Heart right ventricle (tissue), 16 donors: ENCODE measurements at regions not wholly inside any gene's neighbourhood (a gene's known extent, or its start where the extent isn't known, plus 50 kb on each side); places are given as distances from the start of the nearest gene placed in this dataset.

Experiments used
- ATAC-seq, 8 donors: fragments of 200-7000 bp; cut with Tn5 transposase; one replicate each; pipeline ENCODE4 v1.9.1; 2020; ENCODE audit warnings: mild to moderate bottlenecking in 8 of 8, moderate library complexity in 8 of 8, moderate number of reproducible peaks in 1 of 8
- DNase-seq, 2 donors: peaks; one replicate each; pipeline ENCODE4 v3.0.0-alpha.2; 2020
- H3K27ac ChIP-seq, 10 donors: fragments of 200-600 bp; sonication (generic) in 2 of 10; one replicate each; pipeline versions ENCODE4 v1.5.0 to v1.8.0; 2020 to 2022; ENCODE audit warnings: mild to moderate bottlenecking in 3 of 10
- H3K27me3 ChIP-seq, 7 donors: fragments of 200-600 bp; one replicate each; pipeline ENCODE4 v1.8.0; 2021 to 2022; ENCODE audit warnings: mild to moderate bottlenecking in 2 of 7
- H3K36me3 ChIP-seq, 9 donors: fragments of 200-600 bp; sonication (generic) in 1 of 9; one replicate each; pipeline versions ENCODE4 v1.5.0 to v1.8.0; 2020 to 2022; ENCODE audit warnings: mild to moderate bottlenecking in 2 of 9
- H3K4me1 ChIP-seq, 9 donors: fragments of 200-600 bp; sonication (generic) in 1 of 9; one replicate each; pipeline versions ENCODE4 v1.5.0 to v1.8.0; 2020 to 2022; ENCODE audit warnings: mild to moderate bottlenecking in 4 of 9
- H3K4me3 ChIP-seq, 10 donors: fragments of 200-600 bp; sonication (generic) in 2 of 10; one replicate each; pipeline versions ENCODE4 v1.5.0 to v1.8.0; 2020 to 2022; ENCODE audit warnings: mild to moderate bottlenecking in 7 of 10, moderate library complexity in 2 of 10
- H3K9me3 ChIP-seq, 11 donors: fragments of 200-600 bp in 10 of 11; sonication (generic) in 2 of 11; one replicate each; pipeline versions ENCODE4 v1.5.0 to v1.8.0; 2013 to 2022; ENCODE audit warnings: mild to moderate bottlenecking in 2 of 11, control low read depth in 1 of 11, moderate library complexity in 1 of 11
- WGBS, 2 donors: extraction: QIAGEN DNeasy Blood & Tissue Kit; methylation state at CpG; one replicate each; pipeline ENCODE4 v1.1.7; 2013; ENCODE audit warnings: inconsistent platforms in 1 of 2; 5-methylcytosine and 5-hydroxymethylcytosine counted together
- intact Hi-C, 10 donors: fragments of 100-400 bp; cut with DNase I; formaldehyde crosslinking; loops; one replicate each; pipeline versions ENCODE4 v1.11.1 to v1.14.2; 2022
- TF ChIP-seq, protein P1 (sequence below), 9 donors: fragments of 200-600 bp; sonication (generic) in 2 of 9; IDR thresholded peaks; one replicate each; pipeline versions ENCODE4 v1.5.0 to v1.8.0; 2021 to 2022; ENCODE audit warnings: antibody characterized with exemption in 9 of 9, mild to moderate bottlenecking in 5 of 9, moderate library complexity in 1 of 9
- donor health status: Arrhythmogenic right ventricular cardiomyopathy.
- donor health status: ischemic (EF 13 %, LVEDD 7.1; RV severe dilation, severe dysfunction).
- donor health status: healthy with polysubstance abuse.
- donor health status: DM: no; HTN: yes; CAD: no.
- donor health status: DM: no; HTN: no; CAD: no.
- donor health status: ischemic (EF 25% LVEDD 6.9; RV normal size, moderate dysfunction).
- donor health status: ischemic (EF 25% LVEDD 5.7; RV mildly dilated, moderate dysfunction).
- donor health status: healthy.
- donor health status: DM: yes; HTN: yes; CAD: no.
- donor health status: Ischemic cardiomyopathy.
- donor health status: ischemic (EF 35%, LVEDD 5.7; RV mildly dilated, moderate dysfunction).
- donor health status: nonischemic (EF 11% LVEDD 7.7; RV severe dilation, severe dysfunction).
- donor health status: DM: yes; HTN: yes; CAD: no.
- donor health status: PGD.
- donor health status: ischemic (EF 29% LVEDD 5.4; RV normal size, mild dysfunction).
- donor health status: nonischemic (EF 23%, LVEDD 6.1; RV moderate dilation, normal function).

- H3K9me3 ChIP-seq: peaks cover 0 to 26% (median 0%) of the 10 kb centered on the region in 11 donors
- H3K27me3 ChIP-seq: peaks cover 0 to 10% (median 0%) of the 10 kb centered on the region in 7 donors
- no peak overlapping the region for H3K4me3 ChIP-seq
- intact Hi-C loops: loop anchor here in 1 of 10 donors (10.0 kb wide), 1 partner anchor 116 kb away; the partner anchor contains the start of gene ANO1
- no peaks in the 10 kb centered on the region for H3K4me1 ChIP-seq
- H3K36me3 ChIP-seq: no peaks in the 10 kb centered on the region
- no peak for ATAC-seq
- WGBS, 2 donors: 40 to 59% methylated on average over 2 of the region's 2 CpGs
- TF ChIP-seq, protein P1, sequence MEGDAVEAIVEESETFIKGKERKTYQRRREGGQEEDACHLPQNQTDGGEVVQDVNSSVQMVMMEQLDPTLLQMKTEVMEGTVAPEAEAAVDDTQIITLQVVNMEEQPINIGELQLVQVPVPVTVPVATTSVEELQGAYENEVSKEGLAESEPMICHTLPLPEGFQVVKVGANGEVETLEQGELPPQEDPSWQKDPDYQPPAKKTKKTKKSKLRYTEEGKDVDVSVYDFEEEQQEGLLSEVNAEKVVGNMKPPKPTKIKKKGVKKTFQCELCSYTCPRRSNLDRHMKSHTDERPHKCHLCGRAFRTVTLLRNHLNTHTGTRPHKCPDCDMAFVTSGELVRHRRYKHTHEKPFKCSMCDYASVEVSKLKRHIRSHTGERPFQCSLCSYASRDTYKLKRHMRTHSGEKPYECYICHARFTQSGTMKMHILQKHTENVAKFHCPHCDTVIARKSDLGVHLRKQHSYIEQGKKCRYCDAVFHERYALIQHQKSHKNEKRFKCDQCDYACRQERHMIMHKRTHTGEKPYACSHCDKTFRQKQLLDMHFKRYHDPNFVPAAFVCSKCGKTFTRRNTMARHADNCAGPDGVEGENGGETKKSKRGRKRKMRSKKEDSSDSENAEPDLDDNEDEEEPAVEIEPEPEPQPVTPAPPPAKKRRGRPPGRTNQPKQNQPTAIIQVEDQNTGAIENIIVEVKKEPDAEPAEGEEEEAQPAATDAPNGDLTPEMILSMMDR (IDR thresholded peaks at IDR 0.05): no peak
- no peak for DNase-seq
- H3K27ac ChIP-seq: no peak overlapping the region
Observed at GRCh38 chr11:69958308-69958707, 119.8 kb upstream of the ANO1 start.

DNA sequence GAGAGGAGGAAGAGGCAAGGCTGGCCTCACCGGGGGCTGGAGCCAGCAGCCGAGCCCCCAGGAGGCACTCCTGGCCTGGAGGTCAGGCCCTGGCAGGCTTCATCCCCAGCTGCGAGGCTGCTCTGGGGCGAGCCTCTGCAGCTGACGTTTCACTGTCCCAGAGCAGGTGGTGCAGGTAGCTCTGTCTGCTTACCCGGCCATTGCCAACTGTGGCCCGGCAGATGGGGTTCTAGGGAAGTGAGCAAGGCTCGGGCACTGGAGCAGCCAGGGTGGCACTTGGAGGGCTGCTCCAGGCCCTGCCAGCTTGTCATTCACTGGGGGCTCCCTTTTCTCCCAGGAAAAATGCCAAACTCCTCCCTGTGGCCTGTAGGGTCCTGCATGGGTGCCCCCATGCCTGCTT lies 118.7 kb upstream of the ANO1 start:
- 90 to 92% methylated on average over 7 to 8 of the region's 8 CpGs for WGBS, 2 donors
- intact Hi-C loops: loop anchor here in 1 of 10 donors (10.0 kb wide), 1 partner anchor 115 kb away; the partner anchor contains the start of gene ANO1

DNA sequence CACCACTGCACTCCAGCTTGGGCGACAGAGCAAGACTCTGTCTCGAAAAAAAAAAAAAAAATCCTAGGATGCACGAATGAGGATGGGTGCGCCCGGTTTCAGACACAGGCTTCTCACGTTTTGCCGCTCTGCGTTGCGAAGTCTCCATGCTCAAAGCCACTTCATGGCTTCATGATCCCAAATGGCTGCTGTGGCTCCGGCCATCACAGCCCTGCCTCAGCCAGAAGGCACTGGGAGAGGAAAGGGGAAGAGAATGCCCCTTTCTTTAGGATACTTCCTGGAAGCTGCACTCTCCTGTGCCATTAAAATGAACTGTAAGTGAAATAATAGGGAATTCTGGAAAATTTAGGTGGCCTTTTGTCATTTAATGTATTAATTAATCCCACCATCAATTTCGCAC lies 116.4 kb upstream of the ANO1 start:
- WGBS, 2 donors: 91 to 96% methylated on average over 11 of the region's 11 CpGs
- peaks cover 0 to 10% (median 0%) of the 10 kb centered on the region in 7 donors for H3K27me3 ChIP-seq
- no peak overlapping the region for H3K4me3 ChIP-seq
- DNase-seq: no peak
- no peaks in the 10 kb centered on the region for H3K36me3 ChIP-seq
- H3K27ac ChIP-seq: no peak overlapping the region
- intact Hi-C loops: loop anchor here in 1 of 10 donors (10.0 kb wide), 1 partner anchor 113 kb away; the partner anchor contains the start of gene ANO1
- no peak for ATAC-seq
- H3K4me1 ChIP-seq: no peaks in the 10 kb centered on the region
- H3K9me3 ChIP-seq: peaks cover 0 to 26% (median 0%) of the 10 kb centered on the region in 11 donors
- TF ChIP-seq, protein P1 (IDR thresholded peaks at IDR 0.05): no peak

More for the DNA sequence above, 118.7 kb upstream of the ANO1 start:
- DNase-seq (no peak), ATAC-seq (no peak)
- Histone ChIP-seq H3K4me3 (no peak overlapping the region), H3K9me3 (peaks cover 0 to 26% (median 0%) of the 10 kb centered on the region in 11 donors), H3K27me3 (peaks cover 0 to 10% (median 0%) of the 10 kb centered on the region in 7 donors), H3K4me1 (no peaks in the 10 kb centered on the region), H3K36me3 (no peaks in the 10 kb centered on the region), H3K27ac (no peak overlapping the region)
- TF ChIP-seq, protein P1 (IDR thresholded peaks at IDR 0.05): no peak

DNA sequence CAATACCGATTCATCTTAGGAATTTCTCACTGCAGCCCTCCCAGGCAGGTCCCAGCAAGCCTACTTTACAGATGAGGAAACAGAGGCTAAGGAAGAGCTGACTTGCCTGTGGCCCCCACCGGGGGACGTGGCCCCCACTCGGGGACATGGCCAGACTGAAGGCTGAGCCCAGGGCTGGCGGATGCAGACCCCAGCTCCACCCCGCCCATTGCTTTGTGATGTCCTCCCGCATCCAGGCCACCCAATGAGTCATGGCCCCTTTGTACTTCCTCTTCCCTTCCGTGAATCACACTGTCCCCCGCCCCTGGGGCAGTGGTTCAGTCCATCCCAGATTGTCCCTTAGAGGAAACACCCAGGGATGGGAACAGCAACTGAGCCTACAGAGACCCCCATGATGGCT lies 116.0 kb upstream of the ANO1 start:
- Histone ChIP-seq H3K27ac (no peak overlapping the region), H3K4me3 (no peak overlapping the region), H3K36me3 (no peaks in the 10 kb centered on the region), H3K9me3 (peaks cover 0 to 26% (median 0%) of the 10 kb centered on the region in 11 donors), H3K4me1 (no peaks in the 10 kb centered on the region), H3K27me3 (peaks cover 0 to 10% (median 0%) of the 10 kb centered on the region in 7 donors)
- DNase-seq: no peak
- intact Hi-C loops: loop anchor here in 1 of 10 donors (10.0 kb wide), 1 partner anchor 113 kb away; the partner anchor contains the start of gene ANO1
- TF ChIP-seq, protein P1 (IDR thresholded peaks at IDR 0.05): no peak
- peak in 4 of 8 donors; percentile 49 to 56 (median 54) for ATAC-seq
- WGBS, 2 donors: 62 to 77% methylated on average over 9 of the region's 9 CpGs
